ENCODE measurements at regions not wholly inside any gene's neighbourhood (a gene's known extent, or its start where the extent isn't known, plus 50 kb on each side); places are given as distances from the start of the nearest gene placed in this dataset.

DNA sequence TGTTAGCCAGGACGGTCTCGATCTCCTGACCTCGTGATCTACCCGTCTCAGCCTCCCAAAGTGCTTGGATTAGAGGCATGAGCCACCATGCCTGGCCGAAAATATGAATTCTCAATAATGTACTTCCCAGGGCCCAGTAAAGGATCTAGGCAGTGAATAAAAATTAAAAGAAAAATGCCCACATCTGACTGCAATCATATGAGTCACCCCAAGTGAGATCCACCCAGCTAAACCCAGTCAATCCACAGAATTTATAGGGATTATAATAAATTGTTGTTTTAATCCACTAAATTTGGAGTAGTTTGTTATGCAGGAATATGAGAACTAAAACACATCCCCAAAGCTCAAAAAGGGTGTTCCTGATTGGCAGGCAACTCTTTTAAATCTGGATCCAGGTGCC, 93.5 kb upstream of the STK39 start:
- TF ChIP-seq, protein P1, sequence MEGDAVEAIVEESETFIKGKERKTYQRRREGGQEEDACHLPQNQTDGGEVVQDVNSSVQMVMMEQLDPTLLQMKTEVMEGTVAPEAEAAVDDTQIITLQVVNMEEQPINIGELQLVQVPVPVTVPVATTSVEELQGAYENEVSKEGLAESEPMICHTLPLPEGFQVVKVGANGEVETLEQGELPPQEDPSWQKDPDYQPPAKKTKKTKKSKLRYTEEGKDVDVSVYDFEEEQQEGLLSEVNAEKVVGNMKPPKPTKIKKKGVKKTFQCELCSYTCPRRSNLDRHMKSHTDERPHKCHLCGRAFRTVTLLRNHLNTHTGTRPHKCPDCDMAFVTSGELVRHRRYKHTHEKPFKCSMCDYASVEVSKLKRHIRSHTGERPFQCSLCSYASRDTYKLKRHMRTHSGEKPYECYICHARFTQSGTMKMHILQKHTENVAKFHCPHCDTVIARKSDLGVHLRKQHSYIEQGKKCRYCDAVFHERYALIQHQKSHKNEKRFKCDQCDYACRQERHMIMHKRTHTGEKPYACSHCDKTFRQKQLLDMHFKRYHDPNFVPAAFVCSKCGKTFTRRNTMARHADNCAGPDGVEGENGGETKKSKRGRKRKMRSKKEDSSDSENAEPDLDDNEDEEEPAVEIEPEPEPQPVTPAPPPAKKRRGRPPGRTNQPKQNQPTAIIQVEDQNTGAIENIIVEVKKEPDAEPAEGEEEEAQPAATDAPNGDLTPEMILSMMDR (IDR thresholded peaks at IDR 0.05): no peak
- no peak for TF ChIP-seq ZFX (IDR thresholded peaks at IDR 0.05; ENCODE audit: borderline replicate concordance)

Data from 22Rv1 (cell line).